GM19455 (cell line): ENCODE measurements at regions not wholly inside any gene's neighbourhood (a gene's known extent, or its start where the extent isn't known, plus 50 kb on each side); places are given as distances from the start of the nearest gene placed in this dataset.
"Not testable (repeated sequence)": the region's sequence is repeated elsewhere in the genome, so short reads cannot be mapped to it uniquely, and the experiment has no call there.

ENCODE experiments used
- ATAC-seq: cut with Tn5 transposase; IDR thresholded peaks from one replicate; pipeline ENCODE4 v1.9.1; 2021; ENCODE audit not compliant: unreplicated experiment

GRCh38 chr13:90256746-90257145 is 1090.7 kb upstream of the MIR17HG start:
- ATAC-seq = no peak

- ATAC-seq = no peak
Measured at GRCh38 chr13:90258129-90258528, 1089.4 kb upstream of the MIR17HG start.

DNA sequence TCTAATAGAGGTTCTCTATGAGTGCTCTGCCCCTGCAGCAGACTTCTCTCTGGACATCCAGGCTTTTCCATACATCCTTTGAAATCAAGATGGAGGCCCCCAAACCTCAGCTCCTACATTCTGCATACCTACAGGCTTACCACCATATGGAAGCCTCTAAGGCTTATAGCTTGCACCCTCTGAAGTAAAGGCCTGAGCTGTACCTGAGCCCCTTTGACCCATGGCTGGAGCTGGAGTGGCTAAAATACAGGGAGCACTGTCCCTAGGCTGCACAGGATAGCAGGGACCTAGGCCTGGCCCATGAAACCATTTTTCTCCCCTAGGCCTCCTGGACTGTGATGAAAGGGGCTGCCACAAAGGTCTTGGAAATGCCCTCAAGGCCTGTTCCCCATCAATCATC is 1086.1 kb upstream of the MIR17HG start:
- ATAC-seq = no peak

DNA sequence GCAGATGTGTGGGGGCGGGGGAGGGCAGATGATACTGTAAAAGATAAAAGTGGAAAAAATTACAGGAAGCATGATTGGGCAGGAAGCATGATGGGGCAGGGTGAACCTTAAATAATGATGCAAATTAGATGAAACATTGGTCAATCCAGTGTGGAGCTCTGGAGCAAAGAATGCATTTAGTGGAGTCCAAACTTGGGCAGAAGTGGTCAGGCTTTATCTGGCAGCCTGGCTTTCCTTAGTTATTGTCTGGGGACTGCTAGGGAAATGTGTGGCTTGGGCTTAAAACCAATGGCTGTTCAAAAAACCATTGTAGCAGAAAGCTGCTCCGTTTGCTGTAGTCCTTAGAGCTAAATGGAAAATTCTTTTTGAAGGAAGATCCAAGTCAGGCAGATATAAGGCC is 1077.3 kb upstream of the MIR17HG start:
- ATAC-seq = no peak

- ATAC-seq = no peak
Measured at GRCh38 chr13:90272356-90272755, 1075.1 kb upstream of the MIR17HG start.

GRCh38 chr13:90276216-90276615 is 1071.3 kb upstream of the MIR17HG start:
- no peak for ATAC-seq

DNA sequence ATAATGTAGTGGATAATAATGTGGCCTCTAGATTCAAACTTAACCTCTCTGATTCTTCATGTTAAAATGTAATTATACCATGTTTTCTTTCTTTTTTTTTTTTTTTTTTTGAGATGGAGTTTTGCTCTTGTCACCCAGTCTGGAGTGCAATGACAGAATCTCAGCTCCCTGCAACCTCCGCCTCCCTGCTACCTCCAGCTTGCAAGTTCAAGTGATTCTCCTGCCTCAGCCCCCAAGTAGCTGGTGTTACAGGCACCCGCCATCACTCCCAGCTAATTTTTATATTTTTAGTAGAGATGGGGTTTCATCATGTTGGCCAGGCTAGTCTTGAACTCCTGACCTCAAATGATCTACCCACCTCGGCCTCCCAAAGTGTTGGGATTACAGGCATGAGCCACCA is 1069.3 kb upstream of the MIR17HG start:
- not testable (repeated sequence) for ATAC-seq

DNA sequence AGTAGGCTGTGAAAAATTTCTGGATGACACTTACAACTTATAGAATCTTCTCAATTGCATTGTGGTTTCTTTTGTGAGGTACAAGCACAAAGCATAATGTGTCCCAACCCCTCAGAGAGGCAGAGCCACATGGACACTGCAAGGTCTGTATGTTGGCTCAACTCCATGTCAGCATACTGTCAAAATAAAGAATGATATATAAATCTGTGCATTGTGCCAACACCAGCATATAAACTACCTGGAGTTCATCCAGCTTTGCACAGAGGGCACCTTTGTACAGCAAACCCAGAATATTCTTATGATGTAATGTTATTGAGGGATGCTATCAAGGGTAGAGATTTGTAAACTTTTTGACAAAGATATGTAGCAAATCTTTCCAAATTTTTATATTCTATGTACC is 1065.8 kb upstream of the MIR17HG start:
- ATAC-seq = no peak

GRCh38 chr13:90287521-90287920 is 1060.0 kb upstream of the MIR17HG start:
- no peak for ATAC-seq

- no peak for ATAC-seq
Measured at GRCh38 chr13:90293793-90294361, 1053.6 kb upstream of the MIR17HG start.

DNA sequence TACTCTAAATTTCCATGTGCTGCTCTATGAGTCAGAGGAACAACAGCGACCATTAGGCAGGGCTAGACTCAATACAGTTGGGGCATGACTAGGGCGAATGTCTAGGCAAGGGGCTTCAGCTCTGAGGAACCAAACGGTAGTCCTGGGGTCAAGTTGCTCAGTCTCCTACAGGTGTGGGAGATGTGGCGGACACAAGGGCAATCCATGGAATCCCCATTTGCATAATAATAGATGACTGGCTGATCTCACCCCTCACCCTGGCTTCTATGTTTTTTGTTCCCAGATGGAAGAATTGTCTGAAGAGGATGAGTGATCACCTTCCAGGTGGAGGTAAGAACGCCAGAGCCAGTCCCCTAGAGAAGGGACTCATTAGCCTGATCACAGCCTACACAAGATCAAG is 1048.2 kb upstream of the MIR17HG start:
- ATAC-seq = no peak

DNA sequence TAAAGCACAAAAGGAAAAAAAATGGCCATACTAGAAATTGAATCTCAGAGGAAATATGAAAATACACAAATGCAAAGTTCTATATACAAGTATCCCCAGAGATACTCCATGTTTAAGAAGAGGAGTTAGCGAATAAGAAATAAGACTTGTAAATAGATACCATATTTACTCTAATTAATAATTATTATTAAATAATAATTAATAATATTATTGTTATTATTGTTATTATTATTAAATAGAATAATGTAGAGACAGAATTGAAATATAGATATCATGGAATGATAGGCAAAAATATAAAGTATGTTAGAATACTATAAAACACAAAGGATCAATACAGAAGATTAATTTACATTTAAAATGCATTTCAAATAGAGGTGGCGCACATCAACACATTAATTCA is 1047.5 kb upstream of the MIR17HG start:
- no peak for ATAC-seq

DNA sequence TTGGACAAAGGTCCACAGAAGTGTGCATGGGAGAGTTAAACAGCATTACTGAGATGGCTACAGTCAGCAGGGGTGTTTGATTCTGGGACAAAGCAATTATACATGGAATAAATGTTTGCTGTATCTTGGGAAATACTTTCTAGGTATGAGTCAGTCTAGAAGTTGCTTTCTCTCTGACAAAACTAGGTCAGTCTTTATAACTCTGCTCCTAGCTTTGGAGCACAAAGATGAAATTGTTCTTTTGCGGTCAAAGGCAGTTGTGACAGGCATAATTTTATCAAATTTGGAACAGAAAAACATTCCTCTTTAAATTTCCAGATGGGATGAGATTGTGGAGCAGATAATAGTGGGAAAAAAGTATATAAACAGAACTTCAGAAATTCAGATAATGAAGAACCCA is 1045.4 kb upstream of the MIR17HG start:
- no peak for ATAC-seq

DNA sequence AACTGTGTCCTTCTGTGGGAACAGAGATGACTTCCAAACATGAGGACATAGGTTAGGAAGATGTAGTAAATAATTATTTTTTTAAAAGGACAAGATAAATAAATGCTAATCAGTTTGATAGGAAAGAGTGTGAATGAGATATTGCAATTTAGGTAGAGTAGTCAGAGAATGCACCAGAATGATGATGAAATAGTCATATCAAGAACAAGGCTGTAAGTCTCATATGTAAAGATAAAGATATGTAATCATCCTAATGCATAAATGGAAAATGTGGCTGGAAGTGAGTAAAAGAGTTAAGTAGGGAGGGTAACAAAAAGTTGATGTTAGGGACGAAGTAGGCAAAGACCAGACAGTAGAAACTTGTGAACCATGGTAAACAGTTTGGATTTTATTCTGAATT is 1041.7 kb upstream of the MIR17HG start:
- no peak for ATAC-seq

DNA sequence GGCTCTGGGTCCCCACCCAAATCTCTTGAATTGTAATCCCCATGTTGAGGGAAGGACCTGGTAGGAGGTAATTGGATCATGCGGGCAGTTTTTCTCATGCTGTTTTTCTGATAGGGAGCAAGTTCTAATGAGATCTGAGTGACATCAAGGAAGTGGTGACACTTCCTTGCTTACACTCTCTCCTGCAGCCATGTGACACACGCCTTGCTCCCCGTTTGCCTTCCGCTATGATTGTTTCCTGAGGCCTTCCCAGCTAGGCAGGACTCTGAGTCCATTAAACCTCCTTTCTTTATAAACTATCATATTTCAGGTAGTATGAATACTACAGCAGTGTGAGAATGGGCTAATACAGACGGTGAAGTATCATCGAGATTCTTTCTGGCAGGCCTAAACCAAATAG is 1040.4 kb upstream of the MIR17HG start:
- no peak for ATAC-seq

DNA sequence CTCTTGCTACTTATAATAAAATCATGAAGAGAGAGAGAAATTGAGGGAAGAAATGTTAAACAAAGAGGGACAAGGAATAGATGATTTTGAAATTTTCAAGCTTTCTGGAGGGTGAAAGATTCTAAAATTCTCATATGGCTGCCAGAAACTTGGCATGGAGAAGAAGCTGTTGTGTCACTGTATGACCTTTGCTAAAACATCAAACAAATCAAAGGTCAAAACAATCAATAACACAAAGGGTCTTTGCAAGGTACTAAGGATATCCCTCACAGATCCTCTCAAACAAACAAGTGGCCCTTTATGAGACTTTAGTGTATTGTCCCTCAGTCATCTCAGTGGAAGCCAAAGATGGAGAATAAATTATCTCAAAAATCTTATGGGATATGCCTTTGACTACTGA is 1039.2 kb upstream of the MIR17HG start:
- ATAC-seq = no peak

- ATAC-seq = no peak
Measured at GRCh38 chr13:90311929-90312328, 1035.6 kb upstream of the MIR17HG start.

- no peak for ATAC-seq
Measured at GRCh38 chr13:90315061-90315460, 1032.4 kb upstream of the MIR17HG start.

DNA sequence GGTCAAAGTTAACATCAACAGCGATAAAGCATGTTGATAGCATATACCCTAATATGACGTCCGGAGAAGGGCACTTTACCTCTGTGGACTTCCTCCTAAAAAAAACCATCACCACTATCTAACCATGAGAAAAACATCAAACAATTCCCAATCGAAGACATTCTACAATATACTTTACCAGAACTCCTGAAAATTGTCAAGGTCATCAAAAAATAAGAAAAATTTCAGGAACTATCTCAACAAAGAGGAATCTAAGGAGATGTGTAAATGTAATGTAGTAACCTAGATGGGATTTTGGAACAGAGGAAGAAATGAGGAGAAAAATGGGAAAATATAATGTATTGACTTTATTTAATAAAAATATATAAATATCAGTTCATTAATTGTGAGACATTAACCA is 1026.8 kb upstream of the MIR17HG start:
- ATAC-seq = no peak

DNA sequence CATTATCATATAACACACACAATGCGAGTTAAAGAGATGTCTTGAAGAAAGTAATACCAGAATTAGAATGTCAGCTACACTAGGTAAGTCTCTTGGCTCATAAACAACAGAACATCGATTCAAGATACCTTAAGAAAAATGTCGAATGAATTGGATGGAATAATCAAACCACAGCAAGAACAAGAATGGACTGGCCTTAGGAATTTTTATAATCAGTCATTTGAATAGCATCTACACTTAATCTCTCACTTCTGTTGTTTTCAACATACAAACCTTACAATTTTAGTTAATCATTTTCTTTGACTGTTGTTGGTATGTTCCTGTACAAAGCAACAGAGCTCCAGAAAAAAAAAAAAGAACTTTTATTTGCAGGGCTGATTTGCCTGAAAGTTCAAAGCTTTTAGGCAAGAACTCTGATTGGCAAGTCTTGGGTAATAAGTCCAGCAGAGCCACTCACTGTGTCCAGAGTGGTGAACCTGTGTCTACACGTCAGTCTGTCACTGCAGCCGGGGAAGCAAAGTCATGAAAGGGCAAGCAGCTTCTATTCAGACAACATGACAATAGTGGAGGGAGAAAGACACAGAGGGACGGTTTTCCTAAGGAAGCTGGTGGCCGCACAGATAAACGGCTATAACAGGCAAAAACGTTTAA is 1026.1 kb upstream of the MIR17HG start:
- no peak for ATAC-seq

DNA sequence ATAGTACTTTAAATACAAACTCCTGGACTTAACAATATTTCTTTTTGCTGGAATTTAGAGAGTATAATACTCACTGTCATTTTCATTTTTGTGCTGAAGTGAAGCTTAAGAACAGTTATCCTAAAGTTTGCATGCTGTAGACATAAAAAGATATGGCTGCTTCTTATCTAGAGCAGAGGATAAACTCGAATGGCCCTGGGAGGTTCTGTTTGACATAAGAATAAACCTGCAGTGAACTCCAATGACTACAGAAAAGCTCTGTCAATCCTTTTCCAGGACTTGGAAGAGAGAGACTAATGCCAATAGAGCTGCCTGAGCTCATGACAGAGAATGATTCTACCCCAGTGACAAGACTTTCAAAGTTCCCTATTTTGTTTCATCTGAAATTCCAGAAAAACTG is 1017.8 kb upstream of the MIR17HG start:
- no peak for ATAC-seq

GRCh38 chr13:90331974-90332373 is 1015.5 kb upstream of the MIR17HG start:
- no peak for ATAC-seq

DNA sequence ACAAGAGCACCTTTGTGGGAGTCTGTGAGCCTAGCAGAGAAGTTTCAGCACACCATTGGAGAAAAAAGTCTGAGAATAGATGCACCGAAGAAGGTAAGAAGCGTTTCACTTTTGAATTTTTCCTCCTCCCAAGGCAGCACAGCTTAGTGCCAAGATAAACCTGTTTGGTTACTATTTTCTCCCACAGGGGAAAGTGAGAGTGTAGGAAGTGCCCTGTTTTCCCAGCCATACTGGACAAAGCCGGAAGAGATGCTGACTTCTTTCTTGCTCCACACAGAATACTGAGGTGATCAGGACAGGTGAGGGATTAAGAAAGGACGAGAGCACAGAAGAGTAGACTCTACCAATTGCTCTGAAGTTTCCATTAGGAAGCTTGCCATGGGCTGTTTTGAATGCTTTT is 1011.0 kb upstream of the MIR17HG start:
- no peak for ATAC-seq
